ENCODE measurements at regions not wholly inside any gene's neighbourhood (a gene's known extent, or its start where the extent isn't known, plus 50 kb on each side); places are given as distances from the start of the nearest gene placed in this dataset.

- dilution Hi-C loops (cut with MboI; ENCODE audit: extremely low pct_ligation_motif_present, low sequenced_read_pairs): no loop called here
- H3K9me1 ChIP-seq (replicated peaks; ENCODE audit: control insufficient read depth, extremely low read depth, insufficient read depth, low read length): no peaks in the 10 kb centered on the region
- H3K9ac ChIP-seq (replicated peaks; ENCODE audit: extremely low read depth, insufficient read depth, low read length): no peak overlapping the region
- no peaks in the 10 kb centered on the region for H3K36me3 ChIP-seq (ENCODE audit: control insufficient read depth in 2 of 2, extremely low read depth in 1 of 2, insufficient read depth in 2 of 2, low read length in 2 of 2)
- H4K20me1 ChIP-seq (replicated peaks; ENCODE audit: control insufficient read depth, extremely low read depth, insufficient read depth, low read length): no peaks in the 10 kb centered on the region
- no peak overlapping the region for H3K27ac ChIP-seq (ENCODE audit: insufficient read depth, low read depth, low read length)
- TF ChIP-seq MYC (IDR thresholded peaks at IDR 0.05; ENCODE audit: low read depth, low read length) (no peak), POLR2A (IDR thresholded peaks at IDR 0.05; ENCODE audit: low read depth, low read length) (no peak), POLR2AphosphoS5 (IDR thresholded peaks at IDR 0.05; ENCODE audit: insufficient read depth, low read depth, low read length) (no peak), EZH2 (IDR thresholded peaks at IDR 0.05; ENCODE audit: borderline replicate concordance, low read depth, low read length, severe bottlenecking) (no peak), FOS (IDR thresholded peaks at IDR 0.05; ENCODE audit: borderline replicate concordance, insufficient read depth, low read length) (no peak), JUN (IDR thresholded peaks at IDR 0.05; ENCODE audit: borderline replicate concordance, insufficient read depth, insufficient read length, low read depth) (no peak), CTCF (IDR thresholded peaks at IDR 0.05; ENCODE audit: extremely low read depth in 1 of 2, insufficient read depth in 1 of 2, low read depth in 1 of 2, low read length in 2 of 2) (no peak), MAX (IDR thresholded peaks at IDR 0.05; ENCODE audit: insufficient read depth, insufficient read length) (no peak), GATA2 (IDR thresholded peaks at IDR 0.05; ENCODE audit: insufficient read depth, insufficient read length, low read depth, low read length) (no peak)
- H2AFZ ChIP-seq (ENCODE audit: low read depth, low read length): no peak overlapping the region
- H3K27me3 ChIP-seq (ENCODE audit: control insufficient read depth in 2 of 2, insufficient read depth in 2 of 2, low read length in 2 of 2): no peaks in the 10 kb centered on the region
- no peaks in the 10 kb centered on the region for H3K9me3 ChIP-seq (replicated peaks; ENCODE audit: control insufficient read depth, insufficient read depth, low read length)
- ChIA-PET CTCF (no interaction called here), POLR2A (no interaction called here)
- H3K4me2 ChIP-seq (ENCODE audit: insufficient read depth, low read length): no peak overlapping the region
- FAIRE-seq: no peak
- DNase-seq (ENCODE audit: low read depth, low spot score): no peak
- H3K4me3 ChIP-seq (replicated peaks in 1 of 3; ENCODE audit: insufficient read depth in 1 of 3, low read depth in 1 of 3, low read length in 3 of 3): no peak overlapping the region
- H3K4me1 ChIP-seq (ENCODE audit: control insufficient read depth, extremely low read depth, insufficient read depth, low read length): no peaks in the 10 kb centered on the region
- no peaks in the 10 kb centered on the region for H3K79me2 ChIP-seq (ENCODE audit: control insufficient read depth, insufficient read depth, low read length)
- intact Hi-C loops (cut with micrococcal nuclease): no loop called here
- no TSS peak for BruUV-seq (replicated peaks)
Measured at GRCh38 chr4:117357866-117358265, 272.5 kb upstream of the TRAM1L1 start.
